ENCODE measurements at regions not wholly inside any gene's neighbourhood (a gene's known extent, or its start where the extent isn't known, plus 50 kb on each side); places are given as distances from the start of the nearest gene placed in this dataset.

DNA sequence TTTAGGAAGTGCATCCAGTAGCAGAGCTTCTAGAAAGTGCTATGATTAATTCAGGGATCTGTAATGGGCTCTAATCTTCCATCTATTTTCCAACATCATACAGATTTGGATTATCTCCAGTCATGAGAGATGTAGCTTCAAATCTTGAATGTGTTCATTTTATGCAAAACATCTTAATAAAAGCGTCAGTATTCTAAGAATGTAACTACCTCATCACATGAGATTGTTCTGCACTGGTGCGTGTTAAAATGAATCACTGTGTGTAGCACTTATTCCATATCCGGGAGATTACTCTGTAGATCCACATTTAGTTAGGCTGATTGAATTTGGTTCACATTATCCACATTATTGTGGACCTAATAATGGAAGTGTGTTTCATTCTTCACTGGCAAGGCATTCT is 344.9 kb upstream of the CHRM2 start:
- no peak overlapping the region for H2BK5ac ChIP-seq (ENCODE audit: insufficient read length, low read length)
- no peak overlapping the region for H3K4me2 ChIP-seq (ENCODE audit: insufficient read depth, insufficient read length, low read length)
- no peaks in the 10 kb centered on the region for H3K27me3 Mint-ChIP-seq (ENCODE audit: low read depth)
- no peak overlapping the region for H3K27ac Mint-ChIP-seq
- no peaks in the 10 kb centered on the region for H3K79me2 ChIP-seq (ENCODE audit: insufficient read depth, low read length)
- no peaks in the 10 kb centered on the region for H3K27me3 ChIP-seq (ENCODE audit: insufficient read depth, low read length)
- H3K4me1 Mint-ChIP-seq, result peaks cover 0 to 2% of the 10 kb centered on the region in 2 experiments; a peak in 2 of 4 replicates
- no peaks in the 10 kb centered on the region for H4K20me1 ChIP-seq (ENCODE audit: control insufficient read depth, insufficient read depth, insufficient read length)
- H2BK120ac ChIP-seq (ENCODE audit: low read depth, low read length, poor library complexity, severe bottlenecking), result no peak overlapping the region
- TF ChIP-seq, protein P1, sequence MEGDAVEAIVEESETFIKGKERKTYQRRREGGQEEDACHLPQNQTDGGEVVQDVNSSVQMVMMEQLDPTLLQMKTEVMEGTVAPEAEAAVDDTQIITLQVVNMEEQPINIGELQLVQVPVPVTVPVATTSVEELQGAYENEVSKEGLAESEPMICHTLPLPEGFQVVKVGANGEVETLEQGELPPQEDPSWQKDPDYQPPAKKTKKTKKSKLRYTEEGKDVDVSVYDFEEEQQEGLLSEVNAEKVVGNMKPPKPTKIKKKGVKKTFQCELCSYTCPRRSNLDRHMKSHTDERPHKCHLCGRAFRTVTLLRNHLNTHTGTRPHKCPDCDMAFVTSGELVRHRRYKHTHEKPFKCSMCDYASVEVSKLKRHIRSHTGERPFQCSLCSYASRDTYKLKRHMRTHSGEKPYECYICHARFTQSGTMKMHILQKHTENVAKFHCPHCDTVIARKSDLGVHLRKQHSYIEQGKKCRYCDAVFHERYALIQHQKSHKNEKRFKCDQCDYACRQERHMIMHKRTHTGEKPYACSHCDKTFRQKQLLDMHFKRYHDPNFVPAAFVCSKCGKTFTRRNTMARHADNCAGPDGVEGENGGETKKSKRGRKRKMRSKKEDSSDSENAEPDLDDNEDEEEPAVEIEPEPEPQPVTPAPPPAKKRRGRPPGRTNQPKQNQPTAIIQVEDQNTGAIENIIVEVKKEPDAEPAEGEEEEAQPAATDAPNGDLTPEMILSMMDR (conservative IDR thresholded peaks at IDR 0.05), result no peak
- no CpG with 5 or more reads among the region's 3 CpGs for WGBS (ENCODE audit: extremely low coverage, insufficient read length, low lambda C conversion rate)
- H3K14ac ChIP-seq (ENCODE audit: insufficient read depth, low read length), result no peak overlapping the region
- no peaks in the 10 kb centered on the region for H3K79me1 ChIP-seq (ENCODE audit: insufficient read depth, low read depth, low read length, poor library complexity, severe bottlenecking)
- no peaks in the 10 kb centered on the region for H3K36me3 Mint-ChIP-seq (ENCODE audit: insufficient read depth in 1 of 3, low read depth in 3 of 3)
- H3K4me1 ChIP-seq (ENCODE audit: insufficient read depth, low read length), result no peaks in the 10 kb centered on the region
- no peak for DNase-seq
- H4K8ac ChIP-seq (replicated peaks; ENCODE audit: insufficient read length, low read depth, low read length), result no peak overlapping the region
- no peak overlapping the region for H3T11ph ChIP-seq (ENCODE audit: low read length)
- no peaks in the 10 kb centered on the region for H3K9me3 ChIP-seq (ENCODE audit: control insufficient read depth, low read depth, low read length)
- H4K5ac ChIP-seq (ENCODE audit: insufficient read length, low read depth, low read length), result no peak overlapping the region
- no peaks in the 10 kb centered on the region for H3K9me3 Mint-ChIP-seq
- no peak overlapping the region for H3K27ac ChIP-seq (ENCODE audit: insufficient read length, low read depth, low read length)
- no peak overlapping the region for H3K18ac ChIP-seq (ENCODE audit: insufficient read length, low read depth, low read length)
- H3K23me2 ChIP-seq (ENCODE audit: insufficient read length, low read depth, low read length, poor library complexity, severe bottlenecking), result no peaks in the 10 kb centered on the region
- H2BK15ac ChIP-seq (ENCODE audit: low read depth, low read length), result no peak overlapping the region
- H2BK20ac ChIP-seq (ENCODE audit: low read depth, low read length, poor library complexity, severe bottlenecking), result no peak overlapping the region
- no peak overlapping the region for H3K56ac ChIP-seq (ENCODE audit: insufficient read length, low read depth, low read length)
- no peak overlapping the region for H2AK5ac ChIP-seq (ENCODE audit: insufficient read length, low read length)
- H3K4me3 Mint-ChIP-seq, result no peak overlapping the region
- no peak overlapping the region for H2AFZ ChIP-seq (ENCODE audit: low read length)
- no peak overlapping the region for H2BK12ac ChIP-seq (ENCODE audit: insufficient read length, low read depth, low read length)
- H3K4ac ChIP-seq (ENCODE audit: low read depth, low read length), result no peak overlapping the region
- H3K9ac ChIP-seq (ENCODE audit: extremely low read depth, insufficient read length, low read length), result no peak overlapping the region
- H3K23ac ChIP-seq (ENCODE audit: insufficient read length, low read depth, low read length), result no peak overlapping the region
- H4K91ac ChIP-seq (ENCODE audit: insufficient read length, low read depth, low read length), result no peak overlapping the region
